Chondrocyte (in vitro differentiated cells): ENCODE measurements at regions not wholly inside any gene's neighbourhood (a gene's known extent, or its start where the extent isn't known, plus 50 kb on each side); places are given as distances from the start of the nearest gene placed in this dataset.

Source experiments
- DNase-seq: peaks from one replicate; pipeline ENCODE4 v3.0.0; 2021; ENCODE audit warnings: mixed read lengths, low spot score
- H3K27ac Mint-ChIP-seq: one replicate; pipeline ENCODE4 v1.8.0; 2021; ENCODE audit warnings: mild to moderate bottlenecking, moderate library complexity, mixed read lengths; ENCODE audit not compliant: unreplicated experiment
- H3K27me3 Mint-ChIP-seq: 2 replicates; pipeline ENCODE4 v1.8.0; 2021; ENCODE audit warnings: low read depth, mixed read lengths
- H3K36me3 Mint-ChIP-seq: 2 replicates; pipeline ENCODE4 v1.8.0; 2021; ENCODE audit warnings: low read depth, mixed read lengths
- H3K4me1 Mint-ChIP-seq: 2 replicates; pipeline ENCODE4 v1.8.0; 2021; ENCODE audit warnings: low read depth, mild to moderate bottlenecking, mixed read lengths
- H3K4me3 Mint-ChIP-seq: one replicate; pipeline ENCODE4 v1.8.0; 2021; ENCODE audit warnings: mild to moderate bottlenecking, moderate library complexity, mixed read lengths; ENCODE audit not compliant: unreplicated experiment
- H3K9me3 Mint-ChIP-seq: 2 replicates; pipeline ENCODE4 v1.8.0; 2021; ENCODE audit warnings: low read depth, mixed read lengths
- CTCF ChIP-seq: fragments of 200-600 bp; sonication (generic); IDR thresholded peaks from 2 replicates; pipeline ENCODE4 v1.5.0; 2021; ENCODE audit warnings: antibody characterized with exemption, mild to moderate bottlenecking, moderate library complexity

- DNase-seq: no peak
- no peaks in the 10 kb centered on the region for H3K27me3 Mint-ChIP-seq
- no peak for TF ChIP-seq CTCF
- H3K4me3 Mint-ChIP-seq: no peak overlapping the region
- no peaks in the 10 kb centered on the region for H3K36me3 Mint-ChIP-seq
- peaks cover 10% of the 10 kb centered on the region for H3K4me1 Mint-ChIP-seq
- no peak overlapping the region for H3K27ac Mint-ChIP-seq
- H3K9me3 Mint-ChIP-seq: no peaks in the 10 kb centered on the region
These were observed 135.0 kb upstream of the CCDC28A start for GRCh38 chr6:138638604-138639003.

DNA sequence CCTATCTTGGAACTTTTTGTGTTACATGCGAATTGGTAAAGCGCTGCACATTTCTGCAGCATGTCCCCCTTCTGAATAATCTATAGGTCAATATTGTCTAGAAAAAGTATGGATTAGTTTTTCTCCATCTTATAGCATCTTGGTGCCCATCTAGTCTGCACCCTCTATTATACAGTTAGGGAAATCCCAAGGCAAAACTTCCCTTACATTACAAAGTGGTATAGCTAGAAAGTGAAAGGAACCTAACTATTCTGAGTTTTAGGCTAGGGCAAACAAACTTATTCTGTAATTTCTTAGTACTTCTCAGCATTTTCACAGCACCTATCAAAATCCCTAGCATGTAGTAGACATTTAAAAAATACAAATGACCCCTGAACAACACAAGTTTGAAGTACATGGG, 133.5 kb upstream of the CCDC28A start:
- H3K27me3 Mint-ChIP-seq: no peaks in the 10 kb centered on the region
- no peak for DNase-seq
- no peak for TF ChIP-seq CTCF
- no peak overlapping the region for H3K27ac Mint-ChIP-seq
- H3K4me3 Mint-ChIP-seq: no peak overlapping the region
- no peaks in the 10 kb centered on the region for H3K36me3 Mint-ChIP-seq
- H3K4me1 Mint-ChIP-seq: peaks cover 5% of the 10 kb centered on the region
- H3K9me3 Mint-ChIP-seq: no peaks in the 10 kb centered on the region

DNA sequence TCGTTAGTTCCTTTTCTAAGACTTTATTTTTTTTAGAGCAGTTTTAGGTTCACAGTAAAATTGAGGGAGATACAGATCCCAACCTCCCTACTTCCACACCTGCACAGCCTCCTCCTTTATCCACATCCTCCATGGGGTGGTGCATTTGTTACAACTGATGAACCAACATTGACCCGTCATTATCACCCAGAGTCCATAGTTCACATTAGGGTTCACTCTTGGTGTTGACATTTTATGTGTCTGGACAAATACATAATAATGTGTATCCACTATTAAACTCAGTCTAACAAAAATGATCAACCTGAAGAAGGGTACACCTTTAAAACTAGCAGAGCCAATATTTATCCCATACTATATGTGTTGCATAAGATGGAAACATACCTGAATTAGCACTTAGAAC, 130.4 kb upstream of the CCDC28A start:
- H3K27me3 Mint-ChIP-seq: no peaks in the 10 kb centered on the region
- H3K27ac Mint-ChIP-seq: no peak overlapping the region
- no peak overlapping the region for H3K4me3 Mint-ChIP-seq
- peaks cover 12% of the 10 kb centered on the region for H3K4me1 Mint-ChIP-seq
- H3K36me3 Mint-ChIP-seq: no peaks in the 10 kb centered on the region
- TF ChIP-seq CTCF: no peak
- DNase-seq: no peak
- no peaks in the 10 kb centered on the region for H3K9me3 Mint-ChIP-seq

DNA sequence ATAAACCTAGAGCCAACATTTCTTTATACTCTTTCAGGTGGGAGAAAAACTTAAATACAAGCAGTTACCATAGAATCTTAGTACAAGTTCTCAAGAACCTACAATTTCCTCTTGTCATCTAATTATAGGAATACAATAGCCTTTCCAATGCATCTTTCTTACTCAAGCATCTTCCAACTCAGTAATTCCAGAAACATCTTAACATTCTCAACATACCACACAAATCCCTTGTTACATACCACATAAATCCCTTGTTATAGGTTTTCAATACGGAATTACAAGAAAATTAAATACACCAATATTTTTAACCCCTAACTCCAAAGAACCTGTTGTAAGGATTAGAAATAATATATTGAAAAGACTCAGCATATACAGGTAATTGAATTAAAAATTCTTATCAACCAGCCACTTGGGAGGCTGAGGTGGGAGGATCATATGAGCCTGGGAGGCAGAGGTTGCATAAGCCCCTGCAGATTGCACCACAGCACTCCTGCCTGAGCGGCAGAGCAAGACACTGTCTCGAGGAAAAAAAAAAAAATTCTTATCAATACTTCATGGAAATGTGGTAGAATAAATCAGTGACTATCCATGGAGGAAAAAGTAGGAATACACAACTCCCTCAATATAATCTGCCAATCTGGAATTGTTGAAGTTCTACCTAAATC, 127.5 kb upstream of the CCDC28A start:
- no peaks in the 10 kb centered on the region for H3K36me3 Mint-ChIP-seq
- H3K27ac Mint-ChIP-seq: no peak overlapping the region
- H3K9me3 Mint-ChIP-seq: no peaks in the 10 kb centered on the region
- TF ChIP-seq CTCF: no peak
- H3K4me3 Mint-ChIP-seq: no peak overlapping the region
- H3K27me3 Mint-ChIP-seq: no peaks in the 10 kb centered on the region
- DNase-seq: no peak
- H3K4me1 Mint-ChIP-seq: peaks cover 7% of the 10 kb centered on the region

DNA sequence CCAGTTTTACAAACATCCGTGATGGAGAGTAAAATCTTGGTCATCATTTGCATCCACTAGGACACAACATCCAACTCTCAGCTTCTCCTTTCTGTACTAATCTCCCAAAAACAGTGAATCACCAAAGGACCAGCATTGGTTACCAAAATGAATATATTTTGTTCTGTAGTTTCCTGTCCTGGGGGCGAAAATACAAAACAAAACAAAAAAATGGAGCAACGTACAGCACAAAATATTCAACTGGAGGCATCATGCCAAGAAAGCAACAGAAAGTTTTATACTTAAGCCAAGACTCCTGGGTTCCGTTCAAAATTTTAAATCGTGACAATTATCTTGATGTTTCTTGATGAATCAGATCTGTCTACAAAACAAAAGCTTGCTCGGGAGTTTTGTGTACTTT, 126.6 kb upstream of the CCDC28A start:
- no peak overlapping the region for H3K27ac Mint-ChIP-seq
- H3K4me3 Mint-ChIP-seq: no peak overlapping the region

More for the DNA sequence above, 126.6 kb upstream of the CCDC28A start:
- H3K4me1 Mint-ChIP-seq: peaks cover 7% of the 10 kb centered on the region
- no peak for DNase-seq
- H3K36me3 Mint-ChIP-seq: no peaks in the 10 kb centered on the region
- H3K9me3 Mint-ChIP-seq: no peaks in the 10 kb centered on the region
- TF ChIP-seq CTCF: no peak
- no peaks in the 10 kb centered on the region for H3K27me3 Mint-ChIP-seq
